WI38 (cell line): ENCODE measurements at regions not wholly inside any gene's neighbourhood (a gene's known extent, or its start where the extent isn't known, plus 50 kb on each side); places are given as distances from the start of the nearest gene placed in this dataset.

Experiments
- H3K4me3 ChIP-seq: 2 replicates; pipeline ENCODE4 v1.5.1; 2011; ENCODE audit warnings: low read depth, mild to moderate bottlenecking, control low read depth, low read length
- TF ChIP-seq, protein P1 (sequence below): IDR thresholded peaks from 2 replicates; pipeline ENCODE4 v1.5.1; 2012; ENCODE audit warnings: low read depth, mild to moderate bottlenecking, control low read depth, low read length

DNA sequence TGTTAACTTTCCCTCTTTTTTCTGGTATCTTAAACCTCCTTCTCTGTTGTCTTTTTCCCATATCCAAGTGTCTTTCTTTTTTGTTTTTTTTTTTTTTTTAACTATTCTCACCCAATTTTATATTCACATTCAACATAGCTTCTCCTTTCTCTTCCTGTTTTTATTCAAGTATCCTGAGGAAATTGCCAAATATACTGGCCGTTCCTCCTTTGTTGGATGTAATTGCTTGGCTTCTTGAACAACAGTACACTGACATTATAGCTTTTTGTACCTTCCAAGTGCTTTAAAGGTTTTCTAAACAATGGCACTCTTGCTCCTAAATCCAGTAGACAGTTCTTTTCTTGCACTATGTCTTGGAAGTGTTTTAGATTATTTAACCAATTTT, 1146.8 kb downstream of the MAT2B start:
- H3K4me3 ChIP-seq = no peak overlapping the region
- TF ChIP-seq, protein P1, sequence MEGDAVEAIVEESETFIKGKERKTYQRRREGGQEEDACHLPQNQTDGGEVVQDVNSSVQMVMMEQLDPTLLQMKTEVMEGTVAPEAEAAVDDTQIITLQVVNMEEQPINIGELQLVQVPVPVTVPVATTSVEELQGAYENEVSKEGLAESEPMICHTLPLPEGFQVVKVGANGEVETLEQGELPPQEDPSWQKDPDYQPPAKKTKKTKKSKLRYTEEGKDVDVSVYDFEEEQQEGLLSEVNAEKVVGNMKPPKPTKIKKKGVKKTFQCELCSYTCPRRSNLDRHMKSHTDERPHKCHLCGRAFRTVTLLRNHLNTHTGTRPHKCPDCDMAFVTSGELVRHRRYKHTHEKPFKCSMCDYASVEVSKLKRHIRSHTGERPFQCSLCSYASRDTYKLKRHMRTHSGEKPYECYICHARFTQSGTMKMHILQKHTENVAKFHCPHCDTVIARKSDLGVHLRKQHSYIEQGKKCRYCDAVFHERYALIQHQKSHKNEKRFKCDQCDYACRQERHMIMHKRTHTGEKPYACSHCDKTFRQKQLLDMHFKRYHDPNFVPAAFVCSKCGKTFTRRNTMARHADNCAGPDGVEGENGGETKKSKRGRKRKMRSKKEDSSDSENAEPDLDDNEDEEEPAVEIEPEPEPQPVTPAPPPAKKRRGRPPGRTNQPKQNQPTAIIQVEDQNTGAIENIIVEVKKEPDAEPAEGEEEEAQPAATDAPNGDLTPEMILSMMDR = no peak

DNA sequence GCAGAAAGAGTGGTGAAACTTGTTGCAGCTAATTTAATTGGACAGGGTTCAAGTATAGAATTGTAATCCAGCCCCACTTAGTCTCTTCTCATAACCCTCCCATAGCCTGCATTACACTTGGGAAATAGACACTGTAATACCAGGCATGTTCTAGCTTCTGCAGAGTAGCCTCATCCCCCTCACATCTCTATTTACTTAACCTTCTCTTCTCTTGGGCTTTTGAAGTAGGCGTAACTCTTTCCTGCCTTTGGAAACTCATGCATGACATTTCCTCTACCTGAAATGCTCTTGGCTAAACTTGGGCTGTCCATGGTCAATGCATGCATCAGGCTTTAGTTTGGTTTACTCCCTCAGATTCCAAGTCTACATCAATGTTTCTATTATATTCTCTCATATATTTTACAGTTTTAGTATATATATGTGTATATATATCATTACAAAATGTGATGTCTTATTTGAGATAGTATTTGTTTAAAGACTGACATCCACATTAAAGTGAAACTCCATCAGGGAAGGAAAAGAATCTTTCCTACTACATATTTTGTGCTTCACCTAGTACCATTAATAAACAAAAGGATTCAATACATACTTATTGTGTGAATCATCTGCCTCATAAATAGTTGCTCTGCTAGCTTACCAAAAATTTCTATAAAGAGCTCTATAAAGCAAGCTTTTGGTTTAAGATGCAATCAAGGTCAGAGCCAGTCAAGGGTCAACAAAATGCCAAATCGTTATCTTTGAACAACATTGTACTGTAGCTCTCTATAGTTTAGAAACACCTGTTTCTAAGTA, 1158.0 kb downstream of the MAT2B start:
- H3K4me3 ChIP-seq = no peak overlapping the region
- TF ChIP-seq, protein P1 = no peak

DNA sequence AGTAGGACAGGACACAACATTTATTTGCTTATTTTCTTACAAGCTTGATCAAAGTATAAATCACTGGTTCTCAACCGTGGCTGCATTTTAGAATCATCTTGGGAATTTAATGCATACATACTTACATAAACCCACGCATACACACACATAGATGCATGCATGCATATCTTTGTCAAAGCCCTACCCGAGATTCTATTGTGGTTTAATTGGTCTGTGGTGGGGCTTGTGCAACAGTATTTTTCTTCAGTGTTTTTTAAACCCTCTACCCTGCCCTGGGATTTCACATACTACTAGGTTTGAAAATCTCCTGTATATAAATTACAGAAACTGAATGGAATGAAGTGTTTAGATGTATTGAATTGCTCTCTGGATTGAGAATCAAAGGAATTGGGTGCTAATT, 1166.2 kb downstream of the MAT2B start:
- H3K4me3 ChIP-seq = no peak overlapping the region
- TF ChIP-seq, protein P1 = no peak

DNA sequence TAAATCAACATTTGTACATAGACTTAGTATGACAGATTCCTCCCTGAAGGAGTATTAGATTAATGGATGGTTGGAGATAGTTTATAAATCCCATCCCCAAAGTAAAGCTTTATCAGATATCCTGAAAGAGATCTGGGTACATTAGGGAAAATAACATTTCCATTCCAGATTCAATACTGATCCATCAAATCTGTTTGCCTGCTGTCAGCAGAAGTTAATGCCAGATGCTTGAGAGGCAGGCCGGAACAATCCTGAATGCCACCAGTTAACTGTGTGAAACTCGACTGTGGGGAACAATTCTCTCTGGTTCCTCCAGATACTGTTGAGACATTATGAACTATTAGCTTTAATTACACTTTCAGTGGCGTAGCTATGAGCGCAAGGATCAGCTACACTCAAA, 1166.8 kb downstream of the MAT2B start:
- no peak overlapping the region for H3K4me3 ChIP-seq
- TF ChIP-seq, protein P1 = no peak

DNA sequence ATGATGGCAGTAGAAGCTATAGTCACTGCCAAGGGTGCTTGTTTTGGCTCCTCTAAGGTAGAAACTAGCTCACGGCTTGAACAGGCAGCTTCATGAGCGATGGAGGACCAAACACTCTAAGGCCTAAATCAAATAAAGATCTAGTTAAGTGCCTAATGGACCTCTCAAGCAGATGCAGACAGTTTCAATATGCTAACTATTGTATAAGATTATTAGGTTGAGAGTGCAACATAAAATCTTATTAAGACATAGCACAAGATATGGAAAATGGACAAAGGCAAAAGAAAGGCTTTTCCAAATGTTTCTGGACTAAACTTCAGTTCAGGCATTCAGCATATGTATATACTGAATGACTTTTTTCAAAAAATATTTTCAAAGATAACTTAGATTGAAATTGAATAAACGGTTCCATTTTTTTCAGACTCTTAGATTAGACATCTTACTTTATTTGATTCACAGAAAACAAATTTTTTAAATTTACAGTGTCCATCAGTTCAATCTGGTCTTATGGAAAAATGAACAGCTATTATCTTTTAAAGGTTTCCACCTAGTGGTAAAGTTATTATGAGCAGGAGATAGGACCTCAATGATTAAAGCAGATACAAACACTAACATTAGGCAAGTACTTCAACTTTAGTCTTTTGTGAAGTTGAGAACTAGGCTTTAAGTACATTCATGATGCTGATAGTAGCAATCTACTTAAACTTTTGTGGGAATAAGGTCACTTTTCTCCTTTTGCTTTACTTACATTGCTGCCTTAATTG, 1167.7 kb downstream of the MAT2B start:
- H3K4me3 ChIP-seq = no peak overlapping the region
- TF ChIP-seq, protein P1 = no peak

DNA sequence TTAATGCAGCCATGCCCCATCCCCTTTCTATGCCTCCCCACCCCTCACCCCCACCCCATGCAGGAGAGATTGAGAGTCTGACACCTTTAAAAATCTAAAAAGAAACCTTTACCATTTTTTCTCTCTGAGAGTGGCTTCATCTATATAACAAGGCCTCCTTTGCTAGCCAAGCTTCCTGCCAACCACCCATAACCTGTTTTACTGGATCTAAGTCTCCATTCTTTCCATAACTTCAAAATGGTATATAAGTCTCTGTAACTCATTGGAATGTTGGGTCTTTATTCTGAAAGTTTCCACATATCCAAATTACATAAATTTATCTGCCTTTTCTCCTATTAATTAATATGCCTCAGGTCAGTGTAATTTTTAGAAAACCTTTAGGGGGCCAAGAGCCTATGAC, 1174.0 kb downstream of the MAT2B start:
- TF ChIP-seq, protein P1 = no peak

DNA sequence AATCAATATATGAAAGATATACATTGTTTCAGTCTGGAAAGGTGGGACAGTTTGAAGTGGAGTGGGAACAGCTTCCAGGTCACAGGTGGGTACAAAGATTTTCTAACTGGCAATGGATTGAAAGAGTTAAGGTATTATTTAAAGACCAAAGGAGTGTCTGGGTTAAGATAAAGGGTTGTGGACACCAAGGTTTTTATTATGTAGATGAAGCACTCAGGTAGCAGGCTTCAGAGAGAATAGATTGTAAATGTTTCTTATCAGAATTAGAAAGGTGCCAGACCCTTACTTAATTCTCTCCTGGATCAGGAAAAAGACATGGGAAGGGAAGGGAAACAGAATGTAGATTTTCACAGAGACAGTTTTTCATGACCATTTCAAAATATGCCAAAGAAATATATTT, 1174.8 kb downstream of the MAT2B start:
- TF ChIP-seq, protein P1 = no peak
- H3K4me3 ChIP-seq = no peak overlapping the region

More for the DNA sequence above, 1174.0 kb downstream of the MAT2B start:
- H3K4me3 ChIP-seq = no peak overlapping the region
